KMS-11 (cell line): ENCODE measurements at regions not wholly inside any gene's neighbourhood (a gene's known extent, or its start where the extent isn't known, plus 50 kb on each side); places are given as distances from the start of the nearest gene placed in this dataset.

Experiments used
- H2AFZ ChIP-seq: fragments of 200-600 bp; sonication (generic); 2 replicates; pipeline ENCODE4 v1.6.1; 2016; ENCODE audit warnings: antibody characterized with exemption, mixed run types, low read depth
- H3K27ac ChIP-seq: fragments of 200-600 bp; sonication (generic); 2 replicates; pipeline ENCODE4 v1.6.1; 2016; ENCODE audit warnings: mild to moderate bottlenecking, mixed run types
- H3K27me3 ChIP-seq: fragments of 200-600 bp; sonication (generic); 2 replicates; pipeline ENCODE4 v1.6.1; 2017; ENCODE audit warnings: mild to moderate bottlenecking, low read depth, mixed run types, moderate library complexity; ENCODE audit not compliant: insufficient read depth
- H3K36me3 ChIP-seq: fragments of 200-600 bp; sonication (generic); 2 replicates; pipeline ENCODE4 v1.6.1; 2017; ENCODE audit warnings: mild to moderate bottlenecking, mixed run types; ENCODE audit not compliant: insufficient read depth
- H3K4me1 ChIP-seq: fragments of 200-600 bp; sonication (generic); 2 replicates; pipeline ENCODE4 v1.6.1; 2016; ENCODE audit warnings: mild to moderate bottlenecking, low read depth, mixed run types; ENCODE audit not compliant: poor library complexity, severe bottlenecking
- H3K4me2 ChIP-seq: fragments of 200-600 bp; sonication (generic); 2 replicates; pipeline ENCODE4 v1.7.0; 2016; ENCODE audit warnings: mild to moderate bottlenecking, mixed run types
- H3K4me3 ChIP-seq: fragments of 200-600 bp; sonication (generic); IDR thresholded peaks from 2 replicates; pipeline ENCODE4 v1.6.1; 2017; ENCODE audit warnings: low read depth, low read length, mixed read lengths; ENCODE audit not compliant: insufficient read depth
- H3K79me2 ChIP-seq: fragments of 200-600 bp; sonication (generic); 2 replicates; pipeline ENCODE4 v1.6.1; 2016; ENCODE audit warnings: low read depth, mixed run types; ENCODE audit not compliant: insufficient read depth
- H3K9ac ChIP-seq: fragments of 200-600 bp; sonication (generic); 2 replicates; pipeline ENCODE4 v1.6.1; 2016; ENCODE audit warnings: mild to moderate bottlenecking, mixed run types
- H4K20me1 ChIP-seq: fragments of 200-600 bp; sonication (generic); 2 replicates; pipeline ENCODE4 v1.6.1; 2016; ENCODE audit warnings: mild to moderate bottlenecking, mixed run types; ENCODE audit not compliant: insufficient read depth
- CTCF ChIP-seq: fragments of 200-600 bp; sonication (generic); conservative IDR thresholded peaks from 2 replicates; pipeline ENCODE4 v1.6.1; 2017; ENCODE audit warnings: low read depth, mild to moderate bottlenecking, antibody characterized with exemption, low read length, moderate library complexity, mixed read lengths

GRCh38 chr18:24818441-24818840 lies 358.0 kb downstream of the HRH4 start:
- Histone ChIP-seq H3K4me3 (no peak overlapping the region), H3K27ac (no peak overlapping the region), H3K9ac (no peak overlapping the region), H3K4me2 (no peak overlapping the region), H3K27me3 (no peaks in the 10 kb centered on the region), H2AFZ (no peak overlapping the region), H3K4me1 (no peaks in the 10 kb centered on the region), H4K20me1 (no peaks in the 10 kb centered on the region), H3K36me3 (no peaks in the 10 kb centered on the region), H3K79me2 (no peaks in the 10 kb centered on the region)
- TF ChIP-seq CTCF, result no peak

- Histone ChIP-seq H3K79me2 (no peaks in the 10 kb centered on the region), H3K36me3 (no peaks in the 10 kb centered on the region), H3K4me1 (no peaks in the 10 kb centered on the region), H2AFZ (no peak overlapping the region), H3K27me3 (no peaks in the 10 kb centered on the region), H4K20me1 (no peaks in the 10 kb centered on the region), H3K27ac (no peak overlapping the region), H3K9ac (no peak overlapping the region), H3K4me2 (no peak overlapping the region), H3K4me3 (no peak overlapping the region)
- TF ChIP-seq CTCF, result no peak
These were observed 358.9 kb downstream of the HRH4 start for GRCh38 chr18:24819141-24819890.

- Histone ChIP-seq H3K27ac (no peak overlapping the region), H3K27me3 (no peaks in the 10 kb centered on the region), H2AFZ (no peak overlapping the region), H3K4me1 (no peaks in the 10 kb centered on the region), H3K4me3 (no peak overlapping the region), H3K79me2 (no peaks in the 10 kb centered on the region), H3K36me3 (no peaks in the 10 kb centered on the region), H3K4me2 (no peak overlapping the region), H4K20me1 (no peaks in the 10 kb centered on the region), H3K9ac (no peak overlapping the region)
- no peak for TF ChIP-seq CTCF
These were observed 365.0 kb downstream of the HRH4 start for GRCh38 chr18:24825397-24825796.

GRCh38 chr18:24826605-24827004 lies 366.2 kb downstream of the HRH4 start:
- H3K4me3 ChIP-seq, result no peak overlapping the region
- H3K79me2 ChIP-seq, result no peaks in the 10 kb centered on the region
- H3K4me2 ChIP-seq, result no peak overlapping the region
- no peak overlapping the region for H2AFZ ChIP-seq
- TF ChIP-seq CTCF, result no peak
- H4K20me1 ChIP-seq, result no peaks in the 10 kb centered on the region
- H3K36me3 ChIP-seq, result no peaks in the 10 kb centered on the region
- no peaks in the 10 kb centered on the region for H3K4me1 ChIP-seq
- H3K9ac ChIP-seq, result no peak overlapping the region
- H3K27ac ChIP-seq, result no peak overlapping the region
- H3K27me3 ChIP-seq, result no peaks in the 10 kb centered on the region
